ENCODE measurements at regions not wholly inside any gene's neighbourhood (a gene's known extent, or its start where the extent isn't known, plus 50 kb on each side); places are given as distances from the start of the nearest gene placed in this dataset.

DNA sequence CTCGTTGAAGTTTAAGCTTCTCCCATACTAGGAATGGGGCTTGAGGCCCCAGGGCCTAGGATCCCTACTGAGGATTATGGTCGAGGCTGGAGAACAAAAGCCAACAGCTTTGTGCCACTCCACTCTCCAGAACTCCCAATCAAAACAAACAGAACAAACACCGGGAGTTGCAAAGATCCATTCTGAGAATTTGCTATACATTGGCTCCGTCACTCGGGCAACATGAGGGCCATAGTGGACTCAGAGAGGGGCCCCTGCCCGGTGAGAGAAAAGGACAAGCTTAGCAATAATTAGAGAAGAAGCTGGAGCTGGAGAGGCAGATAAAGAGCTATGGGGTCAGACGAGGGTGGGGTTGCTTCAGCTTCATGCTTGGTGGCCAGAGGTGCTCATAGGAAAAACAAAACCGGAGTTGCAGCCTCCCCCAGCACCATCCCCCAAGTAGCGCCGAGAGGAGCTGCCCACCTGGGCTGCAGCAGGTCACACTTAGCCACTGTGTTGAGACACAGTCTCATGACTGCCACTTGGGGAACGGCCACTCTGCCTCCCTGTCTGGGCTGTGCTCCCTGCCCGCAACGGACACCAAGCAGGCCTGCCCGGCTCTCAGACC lies 142.3 kb upstream of the HAAO start:
- TF ChIP-seq ZFX (IDR thresholded peaks at IDR 0.05): no peak
- TF ChIP-seq, protein P1, sequence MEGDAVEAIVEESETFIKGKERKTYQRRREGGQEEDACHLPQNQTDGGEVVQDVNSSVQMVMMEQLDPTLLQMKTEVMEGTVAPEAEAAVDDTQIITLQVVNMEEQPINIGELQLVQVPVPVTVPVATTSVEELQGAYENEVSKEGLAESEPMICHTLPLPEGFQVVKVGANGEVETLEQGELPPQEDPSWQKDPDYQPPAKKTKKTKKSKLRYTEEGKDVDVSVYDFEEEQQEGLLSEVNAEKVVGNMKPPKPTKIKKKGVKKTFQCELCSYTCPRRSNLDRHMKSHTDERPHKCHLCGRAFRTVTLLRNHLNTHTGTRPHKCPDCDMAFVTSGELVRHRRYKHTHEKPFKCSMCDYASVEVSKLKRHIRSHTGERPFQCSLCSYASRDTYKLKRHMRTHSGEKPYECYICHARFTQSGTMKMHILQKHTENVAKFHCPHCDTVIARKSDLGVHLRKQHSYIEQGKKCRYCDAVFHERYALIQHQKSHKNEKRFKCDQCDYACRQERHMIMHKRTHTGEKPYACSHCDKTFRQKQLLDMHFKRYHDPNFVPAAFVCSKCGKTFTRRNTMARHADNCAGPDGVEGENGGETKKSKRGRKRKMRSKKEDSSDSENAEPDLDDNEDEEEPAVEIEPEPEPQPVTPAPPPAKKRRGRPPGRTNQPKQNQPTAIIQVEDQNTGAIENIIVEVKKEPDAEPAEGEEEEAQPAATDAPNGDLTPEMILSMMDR (conservative IDR thresholded peaks at IDR 0.05): no peak
- H3K27ac ChIP-seq: no peak overlapping the region

DNA sequence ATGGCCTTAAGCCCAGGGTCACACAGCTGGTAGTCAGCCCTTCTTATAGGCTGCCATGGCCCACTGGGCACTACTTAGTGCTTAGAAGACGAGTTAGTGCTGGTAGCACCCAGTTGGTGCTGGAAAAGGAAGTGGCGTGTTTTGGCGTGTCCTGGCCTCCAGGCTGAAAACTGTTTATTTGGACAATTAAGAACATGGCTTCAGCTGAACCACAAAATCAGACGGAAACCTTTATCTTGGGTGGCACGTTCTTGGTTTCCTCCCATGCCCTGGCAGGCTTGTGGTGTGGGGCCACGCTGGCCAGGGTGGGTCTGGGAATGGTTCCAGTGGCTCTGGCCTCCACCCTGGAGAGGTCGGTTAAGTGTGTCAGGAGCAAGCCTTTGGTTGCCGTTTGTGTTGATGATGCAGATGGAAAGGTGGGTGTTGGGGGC lies 141.5 kb upstream of the HAAO start:
- TF ChIP-seq, protein P1 (conservative IDR thresholded peaks at IDR 0.05): no peak
- no peak for TF ChIP-seq ZFX (IDR thresholded peaks at IDR 0.05)
- H3K27ac ChIP-seq: no peak overlapping the region

DNA sequence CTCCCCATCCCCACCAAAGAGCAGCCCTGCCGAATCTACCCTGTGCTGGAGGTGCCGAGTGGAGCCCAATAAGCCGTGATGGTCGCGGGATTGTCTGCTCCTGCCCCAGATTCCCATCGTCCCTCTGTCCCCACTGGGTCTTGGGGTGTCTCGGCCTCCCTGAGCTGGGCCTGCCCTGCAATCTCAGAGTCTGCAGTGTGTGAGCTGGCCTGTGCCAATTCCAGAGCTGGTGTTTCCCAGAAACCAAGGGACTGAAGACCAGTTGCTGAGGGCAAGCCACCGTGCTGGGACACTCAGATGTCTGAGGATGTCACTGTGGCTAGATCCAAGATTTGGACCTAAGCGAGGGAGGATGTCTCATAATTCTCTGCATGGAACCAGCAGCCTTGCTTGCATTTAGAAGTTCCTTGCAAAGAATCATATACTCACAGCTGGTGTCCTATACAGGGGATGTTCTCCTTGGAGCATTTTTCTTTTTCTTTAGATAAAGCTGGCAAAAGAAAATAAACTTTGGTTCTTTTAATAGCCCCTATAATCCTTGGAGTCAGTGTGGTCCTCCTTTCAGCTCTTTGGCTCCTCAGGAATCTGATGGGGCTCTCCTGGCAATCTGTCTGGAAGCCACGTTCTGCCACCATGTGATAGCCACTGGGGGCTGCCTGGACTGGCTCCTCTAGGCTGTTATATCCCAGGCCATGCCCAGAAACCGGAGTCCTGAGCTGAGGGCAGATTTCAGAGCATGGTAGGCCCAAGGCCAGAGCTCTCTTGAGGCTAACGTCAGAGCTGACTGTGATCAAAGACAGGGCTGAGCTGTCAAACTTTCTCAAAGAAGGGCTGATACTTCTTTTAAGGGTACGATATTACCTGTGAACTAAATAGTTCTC lies 140.1 kb upstream of the HAAO start:
- H3K27ac ChIP-seq: no peak overlapping the region
- no peak for TF ChIP-seq ZFX (IDR thresholded peaks at IDR 0.05)
- TF ChIP-seq, protein P1 (conservative IDR thresholded peaks at IDR 0.05): no peak

DNA sequence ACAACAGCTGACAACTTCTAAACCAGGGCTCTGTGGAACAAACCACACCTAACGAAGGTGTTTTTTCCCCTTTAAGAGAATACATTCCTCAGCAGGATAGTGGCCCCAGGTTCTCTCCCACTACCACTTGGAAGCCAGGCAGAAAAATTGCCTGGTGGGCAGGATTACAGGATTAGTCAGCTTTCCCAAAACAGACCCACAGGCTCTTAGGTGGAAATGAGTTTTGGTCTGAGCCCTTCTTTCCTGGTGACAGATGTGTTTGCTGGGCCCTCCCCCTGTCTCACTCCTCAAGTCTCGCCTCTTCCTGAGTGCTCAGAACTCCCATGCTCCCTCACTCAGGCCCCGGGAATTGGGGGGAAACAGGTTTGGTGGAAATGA lies 139.4 kb upstream of the HAAO start:
- no peak overlapping the region for H3K27ac ChIP-seq
- no peak for TF ChIP-seq ZFX (IDR thresholded peaks at IDR 0.05)
- TF ChIP-seq, protein P1 (conservative IDR thresholded peaks at IDR 0.05): no peak

DNA sequence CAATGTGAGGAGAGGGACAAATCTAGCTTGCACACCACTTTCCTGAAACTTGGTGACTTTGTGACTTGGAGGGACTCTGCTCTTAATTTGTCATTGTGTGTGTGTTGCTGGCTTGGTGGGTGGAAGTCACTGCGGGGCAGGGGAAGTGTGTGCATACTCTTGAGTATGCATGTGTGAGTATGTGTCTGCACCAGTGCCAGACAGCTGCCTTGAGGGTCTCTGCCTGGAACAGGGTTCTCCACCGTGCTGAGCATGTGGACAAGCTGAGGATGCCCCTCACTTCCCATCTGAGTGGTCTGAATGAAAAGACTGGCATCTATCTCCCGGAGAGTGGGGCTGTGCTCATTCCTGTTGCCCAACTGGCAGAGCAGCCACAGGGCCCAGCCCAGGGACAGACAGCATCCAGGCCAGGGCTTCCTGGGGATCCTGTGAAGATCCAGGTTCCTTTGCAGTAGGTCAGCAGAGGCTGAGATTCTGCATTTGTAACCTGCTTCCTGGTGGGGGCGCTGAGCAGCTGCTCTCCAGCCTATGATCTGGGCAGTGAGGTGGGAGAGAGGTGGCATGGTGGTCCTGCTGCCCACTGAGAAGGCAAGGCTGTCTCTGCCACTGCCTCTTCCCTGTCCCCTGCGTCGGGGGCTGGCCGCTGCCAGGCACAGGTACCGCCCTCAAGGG lies 138.9 kb upstream of the HAAO start:
- TF ChIP-seq, protein P1 (conservative IDR thresholded peaks at IDR 0.05): no peak
- no peak for TF ChIP-seq ZFX (IDR thresholded peaks at IDR 0.05)
- H3K27ac ChIP-seq: no peak overlapping the region

DNA sequence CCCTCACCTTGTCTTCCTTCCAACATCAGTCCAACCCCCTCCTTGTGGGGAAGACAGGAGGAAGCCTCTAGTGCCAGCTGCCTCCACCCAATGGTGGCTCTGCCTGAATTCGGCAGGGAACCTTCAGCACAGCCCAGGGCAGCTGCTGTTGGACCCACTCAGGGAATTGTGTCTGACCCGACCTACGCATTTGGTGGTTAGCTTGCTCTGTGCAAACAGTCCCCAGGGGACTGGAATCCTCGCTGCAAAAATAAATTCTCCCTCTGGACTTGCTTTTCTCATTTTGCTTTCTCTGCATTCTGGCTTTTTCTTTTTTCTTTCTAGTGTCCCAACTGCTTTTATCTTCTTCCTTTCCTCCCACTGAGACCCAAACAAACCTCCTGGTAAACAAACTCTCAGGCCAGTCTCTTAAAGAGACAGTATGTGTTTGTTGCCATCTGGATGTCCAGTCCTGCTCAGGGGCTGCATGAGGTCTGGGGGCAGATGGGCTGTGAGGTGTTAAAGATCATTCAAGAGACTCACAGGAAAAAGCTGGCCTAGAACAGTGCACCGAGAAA lies 137.7 kb upstream of the HAAO start:
- no peak for TF ChIP-seq ZFX (IDR thresholded peaks at IDR 0.05)
- TF ChIP-seq, protein P1 (conservative IDR thresholded peaks at IDR 0.05): no peak
- no peak overlapping the region for H3K27ac ChIP-seq
